ENCODE measurements at regions not wholly inside any gene's neighbourhood (a gene's known extent, or its start where the extent isn't known, plus 50 kb on each side); places are given as distances from the start of the nearest gene placed in this dataset.

GRCh38 chr12:88419794-88420193 is 160.5 kb downstream of the KITLG start:
- Histone ChIP-seq H3F3A (ENCODE audit: low read depth) (no peaks in the 10 kb centered on the region), H3K36me3 (ENCODE audit: insufficient read depth, low read length) (no peaks in the 10 kb centered on the region), H3K9me3 (ENCODE audit: insufficient read depth, low read depth, low read length) (no peaks in the 10 kb centered on the region), H3K79me2 (ENCODE audit: insufficient read depth, low read length) (no peaks in the 10 kb centered on the region), H3K4me1 (ENCODE audit: insufficient read depth, low read length, poor library complexity, severe bottlenecking) (no peaks in the 10 kb centered on the region), H4K20me1 (ENCODE audit: insufficient read depth, low read length, poor library complexity, severe bottlenecking) (no peaks in the 10 kb centered on the region), H3K9ac (ENCODE audit: low read depth, low read length, poor library complexity, severe bottlenecking) (no peak overlapping the region), H3K4me3 (ENCODE audit: low read length, poor library complexity, severe bottlenecking) (no peak overlapping the region), H3K9me2 (replicated peaks; ENCODE audit: low read depth, low read length) (no peaks in the 10 kb centered on the region), H2AFZ (ENCODE audit: low read length) (no peak overlapping the region), H3K27me3 (ENCODE audit: insufficient read depth, low read length, poor library complexity, severe bottlenecking) (no peaks in the 10 kb centered on the region), H3K4me2 (ENCODE audit: low read depth, low read length, poor library complexity, severe bottlenecking) (no peak overlapping the region)
- TF ChIP-seq, protein P1, sequence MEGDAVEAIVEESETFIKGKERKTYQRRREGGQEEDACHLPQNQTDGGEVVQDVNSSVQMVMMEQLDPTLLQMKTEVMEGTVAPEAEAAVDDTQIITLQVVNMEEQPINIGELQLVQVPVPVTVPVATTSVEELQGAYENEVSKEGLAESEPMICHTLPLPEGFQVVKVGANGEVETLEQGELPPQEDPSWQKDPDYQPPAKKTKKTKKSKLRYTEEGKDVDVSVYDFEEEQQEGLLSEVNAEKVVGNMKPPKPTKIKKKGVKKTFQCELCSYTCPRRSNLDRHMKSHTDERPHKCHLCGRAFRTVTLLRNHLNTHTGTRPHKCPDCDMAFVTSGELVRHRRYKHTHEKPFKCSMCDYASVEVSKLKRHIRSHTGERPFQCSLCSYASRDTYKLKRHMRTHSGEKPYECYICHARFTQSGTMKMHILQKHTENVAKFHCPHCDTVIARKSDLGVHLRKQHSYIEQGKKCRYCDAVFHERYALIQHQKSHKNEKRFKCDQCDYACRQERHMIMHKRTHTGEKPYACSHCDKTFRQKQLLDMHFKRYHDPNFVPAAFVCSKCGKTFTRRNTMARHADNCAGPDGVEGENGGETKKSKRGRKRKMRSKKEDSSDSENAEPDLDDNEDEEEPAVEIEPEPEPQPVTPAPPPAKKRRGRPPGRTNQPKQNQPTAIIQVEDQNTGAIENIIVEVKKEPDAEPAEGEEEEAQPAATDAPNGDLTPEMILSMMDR (conservative IDR thresholded peaks at IDR 0.05; ENCODE audit: low read length): no peak
- TF ChIP-seq EZH2phosphoT487 (IDR thresholded peaks at IDR 0.05; ENCODE audit: borderline replicate concordance): no peak

DNA sequence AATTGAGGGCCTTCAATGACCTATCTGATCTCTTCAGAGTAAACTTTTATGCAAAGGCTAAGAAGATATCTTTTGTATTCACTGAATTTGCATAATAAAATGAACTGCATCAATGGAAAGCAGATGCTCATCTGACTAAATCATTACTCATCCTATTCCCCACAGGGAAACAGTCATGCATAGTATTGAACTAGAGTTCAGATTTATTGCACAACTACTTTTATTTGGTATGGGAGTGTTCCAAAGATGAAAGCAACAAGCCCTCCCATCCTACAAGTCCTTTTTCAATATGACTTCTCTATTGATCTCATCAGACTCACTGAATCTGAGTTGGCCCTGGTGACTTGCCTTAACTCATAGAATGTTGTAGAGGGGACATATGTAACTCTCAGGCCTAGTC is 159.8 kb downstream of the KITLG start:
- Histone ChIP-seq H3F3A (ENCODE audit: low read depth) (no peaks in the 10 kb centered on the region), H3K4me1 (ENCODE audit: insufficient read depth, low read length, poor library complexity, severe bottlenecking) (no peaks in the 10 kb centered on the region), H2AFZ (ENCODE audit: low read length) (no peak overlapping the region), H3K9ac (ENCODE audit: low read depth, low read length, poor library complexity, severe bottlenecking) (no peak overlapping the region), H3K4me3 (ENCODE audit: low read length, poor library complexity, severe bottlenecking) (no peak overlapping the region), H4K20me1 (ENCODE audit: insufficient read depth, low read length, poor library complexity, severe bottlenecking) (no peaks in the 10 kb centered on the region), H3K27me3 (ENCODE audit: insufficient read depth, low read length, poor library complexity, severe bottlenecking) (no peaks in the 10 kb centered on the region), H3K79me2 (ENCODE audit: insufficient read depth, low read length) (no peaks in the 10 kb centered on the region), H3K36me3 (ENCODE audit: insufficient read depth, low read length) (no peaks in the 10 kb centered on the region), H3K9me3 (ENCODE audit: insufficient read depth, low read depth, low read length) (no peaks in the 10 kb centered on the region), H3K9me2 (replicated peaks; ENCODE audit: low read depth, low read length) (no peaks in the 10 kb centered on the region), H3K4me2 (ENCODE audit: low read depth, low read length, poor library complexity, severe bottlenecking) (no peak overlapping the region)
- TF ChIP-seq, protein P1 (conservative IDR thresholded peaks at IDR 0.05; ENCODE audit: low read length): no peak
- TF ChIP-seq EZH2phosphoT487 (IDR thresholded peaks at IDR 0.05; ENCODE audit: borderline replicate concordance): no peak

GRCh38 chr12:88424791-88425730 is 155.2 kb downstream of the KITLG start:
- no peaks in the 10 kb centered on the region for H3F3A ChIP-seq (ENCODE audit: low read depth)
- TF ChIP-seq, protein P1 (conservative IDR thresholded peaks at IDR 0.05; ENCODE audit: low read length): no peak
- TF ChIP-seq EZH2phosphoT487 (IDR thresholded peaks at IDR 0.05; ENCODE audit: borderline replicate concordance): no peak

More at GRCh38 chr12:88424791-88425730, 155.2 kb downstream of the KITLG start:
- no peak overlapping the region for H3K9ac ChIP-seq (ENCODE audit: low read depth, low read length, poor library complexity, severe bottlenecking)
- no peaks in the 10 kb centered on the region for H3K9me2 ChIP-seq (replicated peaks; ENCODE audit: low read depth, low read length)
- no peaks in the 10 kb centered on the region for H3K79me2 ChIP-seq (ENCODE audit: insufficient read depth, low read length)
- no peak overlapping the region for H3K4me2 ChIP-seq (ENCODE audit: low read depth, low read length, poor library complexity, severe bottlenecking)
- no peak overlapping the region for H2AFZ ChIP-seq (ENCODE audit: low read length)
- H4K20me1 ChIP-seq (ENCODE audit: insufficient read depth, low read length, poor library complexity, severe bottlenecking): no peaks in the 10 kb centered on the region
- H3K36me3 ChIP-seq (ENCODE audit: insufficient read depth, low read length): no peaks in the 10 kb centered on the region
- no peak overlapping the region for H3K4me3 ChIP-seq (ENCODE audit: low read length, poor library complexity, severe bottlenecking)
- H3K27me3 ChIP-seq (ENCODE audit: insufficient read depth, low read length, poor library complexity, severe bottlenecking): no peaks in the 10 kb centered on the region
- no peaks in the 10 kb centered on the region for H3K9me3 ChIP-seq (ENCODE audit: insufficient read depth, low read depth, low read length)
- no peaks in the 10 kb centered on the region for H3K4me1 ChIP-seq (ENCODE audit: insufficient read depth, low read length, poor library complexity, severe bottlenecking)
